Gastrocnemius medialis (tissue), 4 donors: ENCODE measurements at regions not wholly inside any gene's neighbourhood (a gene's known extent, or its start where the extent isn't known, plus 50 kb on each side); places are given as distances from the start of the nearest gene placed in this dataset.

Source experiments
- ATAC-seq, 2 donors: fragments of 150-250 bp; one replicate each; pipeline ENCODE4 v1.9.1; 2016
- DNase-seq, 2 donors: peaks; one replicate each; pipeline ENCODE4 v3.0.0-alpha.2; 2019
- H3K27ac ChIP-seq, 4 donors: fragments of 200-600 bp; sonication (generic); 1 replicate in 1 of 4; 2 replicates in 3 of 4; pipeline ENCODE4 v1.5.1; 2016 to 2018; ENCODE audit warnings: mild to moderate bottlenecking in 2 of 4, moderate library complexity in 1 of 4
- H3K27me3 ChIP-seq, 3 donors: fragments of 200-600 bp; sonication (generic) in 2 of 3; 1 replicate in 1 of 3; 2 replicates in 2 of 3; pipeline versions ENCODE4 v1.5.1 to v1.6.0; 2016 to 2019; ENCODE audit warnings: mild to moderate bottlenecking in 1 of 3, moderate library complexity in 1 of 3
- H3K36me3 ChIP-seq, 2 donors: fragments of 200-600 bp; sonication (generic) in 1 of 2; one replicate each; pipeline ENCODE4 v1.5.1; 2017 to 2018
- H3K4me1 ChIP-seq, 2 donors: fragments of 200-600 bp; sonication (generic) in 1 of 2; one replicate each; pipeline ENCODE4 v1.5.1; 2016 to 2017; ENCODE audit warnings: mild to moderate bottlenecking in 2 of 2
- H3K4me3 ChIP-seq, 4 donors: fragments of 200-600 bp; sonication (generic) in 3 of 4; 1 replicate in 1 of 4; 2 replicates in 3 of 4; pipeline ENCODE4 v1.5.1; 2016 to 2019; ENCODE audit warnings: mild to moderate bottlenecking in 2 of 4
- H3K9me3 ChIP-seq, 3 donors: fragments of 200-600 bp; sonication (generic) in 2 of 3; 1 replicate in 1 of 3; 2 replicates in 2 of 3; pipeline ENCODE4 v1.5.1; 2016 to 2019
- POLR2A ChIP-seq, 2 donors: fragments of 450-650 bp; IDR thresholded peaks; one replicate each; pipeline ENCODE4 v1.6.1; 2017; ENCODE audit warnings: antibody characterized with exemption in 2 of 2, mild to moderate bottlenecking in 2 of 2, moderate library complexity in 2 of 2
- in situ Hi-C, 4 donors: fragments of 200-750 bp; cut with MboI; loops; one replicate each; pipeline versions ENCODE4 v1.15.0 to v1.8.0; 2017; ENCODE audit warnings: low sequenced_read_pairs in 4 of 4
- intact Hi-C: fragments of 100-400 bp; cut with DNase I; formaldehyde crosslinking; loops from one replicate; pipeline ENCODE4 v1.15.1; 2023; ENCODE audit warnings: low total_unique reads
- TF ChIP-seq, protein P1 (sequence below), 5 experiments: fragments of 450-650 bp in 3 of 5; fragments of 200-600 bp in 2 of 5; sonication (generic) in 2 of 5; IDR thresholded peaks in 4 of 5; conservative IDR thresholded peaks in 1 of 5; 1 replicate in 4 of 5; 2 replicates in 1 of 5; pipeline ENCODE4 v1.5.1; 2016 to 2019; ENCODE audit warnings: antibody characterized with exemption in 5 of 5, mild to moderate bottlenecking in 3 of 5, moderate library complexity in 3 of 5

DNA sequence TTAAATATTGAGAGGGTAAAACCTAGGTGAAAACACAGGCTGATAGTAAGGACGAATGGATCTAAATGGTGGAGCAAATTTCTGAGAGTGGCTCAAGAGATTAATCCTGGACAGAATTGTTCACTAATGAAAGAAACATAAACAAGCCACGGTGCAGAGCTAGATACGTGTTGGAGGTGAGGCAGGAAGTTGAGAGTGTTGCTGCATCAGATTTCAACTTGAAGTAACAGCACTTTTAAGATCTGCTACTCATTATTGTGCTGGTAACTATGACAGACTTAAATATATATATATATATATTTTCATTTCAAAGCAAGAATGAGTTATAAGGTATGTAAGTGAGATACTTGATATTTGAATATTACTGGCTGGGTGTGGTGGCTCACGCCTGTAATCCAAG is 64.9 kb downstream of the PTGS2 start:
- TF ChIP-seq, protein P1, sequence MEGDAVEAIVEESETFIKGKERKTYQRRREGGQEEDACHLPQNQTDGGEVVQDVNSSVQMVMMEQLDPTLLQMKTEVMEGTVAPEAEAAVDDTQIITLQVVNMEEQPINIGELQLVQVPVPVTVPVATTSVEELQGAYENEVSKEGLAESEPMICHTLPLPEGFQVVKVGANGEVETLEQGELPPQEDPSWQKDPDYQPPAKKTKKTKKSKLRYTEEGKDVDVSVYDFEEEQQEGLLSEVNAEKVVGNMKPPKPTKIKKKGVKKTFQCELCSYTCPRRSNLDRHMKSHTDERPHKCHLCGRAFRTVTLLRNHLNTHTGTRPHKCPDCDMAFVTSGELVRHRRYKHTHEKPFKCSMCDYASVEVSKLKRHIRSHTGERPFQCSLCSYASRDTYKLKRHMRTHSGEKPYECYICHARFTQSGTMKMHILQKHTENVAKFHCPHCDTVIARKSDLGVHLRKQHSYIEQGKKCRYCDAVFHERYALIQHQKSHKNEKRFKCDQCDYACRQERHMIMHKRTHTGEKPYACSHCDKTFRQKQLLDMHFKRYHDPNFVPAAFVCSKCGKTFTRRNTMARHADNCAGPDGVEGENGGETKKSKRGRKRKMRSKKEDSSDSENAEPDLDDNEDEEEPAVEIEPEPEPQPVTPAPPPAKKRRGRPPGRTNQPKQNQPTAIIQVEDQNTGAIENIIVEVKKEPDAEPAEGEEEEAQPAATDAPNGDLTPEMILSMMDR (IDR thresholded peaks at IDR 0.05 in 4 of 5, conservative IDR thresholded peaks at IDR 0.05 in 1 of 5) = no peak
- no peak for TF ChIP-seq POLR2A (IDR thresholded peaks at IDR 0.05)
- H3K4me3 ChIP-seq = no peak overlapping the region
- intact Hi-C loops (no loop called here), in situ Hi-C loops (loop anchor here in 2 of 4 donors (25.0 kb wide), 1 partner anchor 372 kb away; no protein-coding TSS in a partner anchor)
- H3K4me1 ChIP-seq = no peaks in the 10 kb centered on the region
- H3K36me3 ChIP-seq = no peaks in the 10 kb centered on the region
- H3K27me3 ChIP-seq = no peaks in the 10 kb centered on the region
- ATAC-seq (no peak), DNase-seq (no peak)
- no peak overlapping the region for H3K27ac ChIP-seq
- no peaks in the 10 kb centered on the region for H3K9me3 ChIP-seq

DNA sequence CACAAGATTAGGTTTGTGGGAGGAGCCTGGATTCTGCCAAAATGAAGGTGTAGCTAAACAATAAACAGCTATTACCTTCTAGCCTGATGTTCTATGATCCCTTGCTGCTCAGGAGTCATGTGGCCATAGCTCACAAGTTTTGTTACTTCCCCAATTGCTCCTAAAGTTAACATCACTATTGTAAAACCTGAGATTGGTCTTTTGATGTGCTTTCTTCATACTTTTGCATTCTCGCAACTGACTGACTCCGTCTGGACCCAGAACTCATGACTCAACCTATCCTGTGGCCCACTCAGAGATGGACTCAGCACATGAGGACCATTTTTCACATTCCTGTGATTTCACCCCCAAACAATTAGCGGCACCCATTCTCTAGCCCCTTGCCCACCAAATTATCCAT is 69.1 kb downstream of the PTGS2 start:
- ATAC-seq (no peak), DNase-seq (no peak)
- Histone ChIP-seq H3K27ac (no peak overlapping the region), H3K4me1 (no peaks in the 10 kb centered on the region), H3K9me3 (no peaks in the 10 kb centered on the region), H3K36me3 (no peaks in the 10 kb centered on the region), H3K4me3 (no peak overlapping the region), H3K27me3 (no peaks in the 10 kb centered on the region)
- in situ Hi-C loops = loop anchor here in 2 of 4 donors (25.0 kb wide), 1 partner anchor 376 kb away; no protein-coding TSS in a partner anchor
- intact Hi-C loops = no loop called here
- TF ChIP-seq, protein P1 (IDR thresholded peaks at IDR 0.05 in 4 of 5, conservative IDR thresholded peaks at IDR 0.05 in 1 of 5) = no peak
- TF ChIP-seq POLR2A (IDR thresholded peaks at IDR 0.05) = no peak

DNA sequence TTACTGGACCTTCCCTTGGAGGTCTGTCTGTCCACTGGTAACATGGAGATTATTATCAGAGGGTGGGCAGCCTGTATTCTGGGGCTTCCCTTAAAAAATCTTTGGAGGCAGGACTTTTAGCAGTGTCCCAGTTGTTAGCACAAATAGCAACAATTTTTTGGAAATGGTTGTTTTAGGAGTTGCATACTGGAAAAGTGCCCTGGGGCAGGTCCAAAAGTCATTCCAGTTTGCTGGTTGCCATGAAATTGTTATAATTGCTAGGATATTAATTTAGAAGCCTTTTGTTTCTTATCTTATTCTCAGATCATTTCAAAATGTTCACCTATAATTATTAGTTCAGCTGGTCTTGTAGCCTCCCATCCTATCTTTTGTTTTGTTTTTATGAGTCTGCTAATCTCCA is 71.0 kb downstream of the PTGS2 start:
- in situ Hi-C loops = loop anchor here in 2 of 4 donors (25.0 kb wide), 1 partner anchor 378 kb away; no protein-coding TSS in a partner anchor
- ATAC-seq = no peak

DNA sequence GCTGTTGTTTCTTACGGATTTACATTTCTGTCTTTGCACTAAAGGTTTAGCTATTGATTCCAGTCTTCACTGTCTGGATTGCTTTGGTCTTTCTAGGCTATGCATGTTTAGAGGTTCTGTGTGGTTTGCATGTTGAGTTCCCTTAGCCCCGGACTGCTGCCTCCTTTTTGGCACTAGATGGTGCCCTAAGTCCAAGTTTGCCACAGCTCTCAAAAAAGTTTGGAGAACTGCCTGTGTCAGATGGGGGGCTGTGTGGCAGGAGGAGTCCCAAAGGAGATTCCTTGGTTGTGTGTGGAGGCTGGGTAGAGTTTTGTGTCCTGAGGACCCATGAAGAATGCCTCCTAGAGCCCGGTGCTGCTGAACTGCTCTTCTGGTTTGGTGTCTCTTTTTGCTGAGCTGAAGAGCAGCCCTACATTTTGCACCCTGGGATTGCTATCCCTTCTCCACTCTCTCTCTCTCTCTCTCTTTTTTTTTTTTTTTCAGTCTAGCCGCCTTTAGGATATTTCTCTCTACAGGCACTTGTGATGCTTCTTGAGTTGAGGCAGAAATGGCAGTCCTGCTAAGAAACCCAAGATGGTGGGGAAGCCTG is 74.4 kb downstream of the PTGS2 start:
- no peak overlapping the region for H3K4me3 ChIP-seq
- no peaks in the 10 kb centered on the region for H3K4me1 ChIP-seq
- DNase-seq (no peak), ATAC-seq (no peak)
- H3K36me3 ChIP-seq = no peaks in the 10 kb centered on the region
- no peak overlapping the region for H3K27ac ChIP-seq
- no peak for TF ChIP-seq POLR2A (IDR thresholded peaks at IDR 0.05)
- TF ChIP-seq, protein P1 (IDR thresholded peaks at IDR 0.05 in 4 of 5, conservative IDR thresholded peaks at IDR 0.05 in 1 of 5) = no peak
- in situ Hi-C loops (loop anchor here in 2 of 4 donors (25.0 kb wide), 1 partner anchor 381 kb away; no protein-coding TSS in a partner anchor), intact Hi-C loops (loop anchor here (2.0 kb wide), 1 partner anchor 379 kb away; no protein-coding TSS in a partner anchor)
- H3K9me3 ChIP-seq = no peaks in the 10 kb centered on the region
- no peaks in the 10 kb centered on the region for H3K27me3 ChIP-seq

More for the DNA sequence above, 71.0 kb downstream of the PTGS2 start:
- H3K36me3 ChIP-seq = no peaks in the 10 kb centered on the region
- no peak overlapping the region for H3K27ac ChIP-seq
- DNase-seq = no peak
- TF ChIP-seq, protein P1 (IDR thresholded peaks at IDR 0.05 in 4 of 5, conservative IDR thresholded peaks at IDR 0.05 in 1 of 5) = no peak
- TF ChIP-seq POLR2A (IDR thresholded peaks at IDR 0.05) = no peak
- no peaks in the 10 kb centered on the region for H3K27me3 ChIP-seq
- H3K9me3 ChIP-seq = no peaks in the 10 kb centered on the region
- H3K4me1 ChIP-seq = no peaks in the 10 kb centered on the region
- no peak overlapping the region for H3K4me3 ChIP-seq
- intact Hi-C loops = no loop called here
